Heart left ventricle (tissue), 16 donors: ENCODE measurements at regions not wholly inside any gene's neighbourhood (a gene's known extent, or its start where the extent isn't known, plus 50 kb on each side); places are given as distances from the start of the nearest gene placed in this dataset.

ENCODE experiments used
- ATAC-seq, 4 donors: fragments of 200-7000 bp; cut with Tn5 transposase; one replicate each; pipeline ENCODE4 v1.9.1; 2020 to 2022; ENCODE audit warnings: moderate library complexity in 4 of 4, mild to moderate bottlenecking in 3 of 4, moderate number of reproducible peaks in 1 of 4
- DNase-seq, 5 donors: peaks; one replicate each; pipeline ENCODE4 v3.0.0-alpha.2; 2020
- H3K27ac ChIP-seq, 12 donors: fragments of 200-600 bp; sonication (generic) in 4 of 12; one replicate each; pipeline versions ENCODE4 v1.5.0 to v1.8.0; 2016 to 2022; ENCODE audit warnings: mild to moderate bottlenecking in 2 of 12
- H3K27me3 ChIP-seq, 9 donors: fragments of 200-600 bp; sonication (generic) in 2 of 9; one replicate each; pipeline versions ENCODE4 v1.5.1 to v1.8.0; 2016 to 2022; ENCODE audit warnings: mild to moderate bottlenecking in 3 of 9
- H3K36me3 ChIP-seq, 9 donors: fragments of 200-600 bp; sonication (generic) in 2 of 9; one replicate each; pipeline versions ENCODE4 v1.5.0 to v1.8.0; 2018 to 2022; ENCODE audit warnings: mild to moderate bottlenecking in 2 of 9
- H3K4me1 ChIP-seq, 12 donors: fragments of 200-600 bp; sonication (generic) in 4 of 12; one replicate each; pipeline versions ENCODE4 v1.5.0 to v1.8.0; 2016 to 2022; ENCODE audit warnings: mild to moderate bottlenecking in 3 of 12
- H3K4me3 ChIP-seq, 12 donors: fragments of 200-600 bp; sonication (generic) in 4 of 12; one replicate each; pipeline versions ENCODE4 v1.5.0 to v1.8.0; 2017 to 2022; ENCODE audit warnings: mild to moderate bottlenecking in 9 of 12, moderate library complexity in 4 of 12
- H3K9me3 ChIP-seq, 12 donors: fragments of 200-600 bp; sonication (generic) in 4 of 12; one replicate each; pipeline versions ENCODE4 v1.5.0 to v1.8.0; 2016 to 2022; ENCODE audit warnings: mild to moderate bottlenecking in 1 of 12
- CTCF ChIP-seq, 12 donors: fragments of 200-600 bp; sonication (generic) in 4 of 12; IDR thresholded peaks; one replicate each; pipeline versions ENCODE4 v1.5.0 to v1.8.0; 2018 to 2022; ENCODE audit warnings: antibody characterized with exemption in 12 of 12, mild to moderate bottlenecking in 5 of 12
- POLR2A ChIP-seq, 2 donors: fragments of 450-650 bp; IDR thresholded peaks; one replicate each; pipeline ENCODE4 v1.6.1; 2017; ENCODE audit warnings: antibody characterized with exemption in 2 of 2, mild to moderate bottlenecking in 2 of 2, moderate library complexity in 2 of 2
- WGBS, 4 donors: extraction: QIAGEN DNeasy Blood & Tissue Kit in 2 of 4; methylation state at CpG; one replicate each; pipeline versions ENCODE4 v1.1.5 to v1.1.7; 2013 to 2018; 5-methylcytosine and 5-hydroxymethylcytosine counted together
- intact Hi-C, 10 donors: fragments of 100-400 bp; cut with DNase I; formaldehyde crosslinking; loops; one replicate each; pipeline versions ENCODE4 v1.11.1 to v1.14.2; 2022
- donor health status: ischemic (EF 13 %, LVEDD 7.1; RV severe dilation, severe dysfunction).
- donor health status: healthy with polysubstance abuse.
- donor health status: DM: no; HTN: yes; CAD: no.
- donor health status: DM: no; HTN: no; CAD: no.
- donor health status: ischemic (EF 25% LVEDD 6.9; RV normal size, moderate dysfunction).
- donor health status: ischemic (EF 25% LVEDD 5.7; RV mildly dilated, moderate dysfunction).
- donor health status: healthy.
- donor health status: DM: yes; HTN: yes; CAD: no.
- donor health status: ischemic (EF 35%, LVEDD 5.7; RV mildly dilated, moderate dysfunction).
- donor health status: nonischemic (EF 11% LVEDD 7.7; RV severe dilation, severe dysfunction).
- donor health status: DM: yes; HTN: yes; CAD: no.
- donor health status: PGD.
- donor health status: ischemic (EF 29% LVEDD 5.4; RV normal size, mild dysfunction).
- donor health status: nonischemic (EF 23%, LVEDD 6.1; RV moderate dilation, normal function).

DNA sequence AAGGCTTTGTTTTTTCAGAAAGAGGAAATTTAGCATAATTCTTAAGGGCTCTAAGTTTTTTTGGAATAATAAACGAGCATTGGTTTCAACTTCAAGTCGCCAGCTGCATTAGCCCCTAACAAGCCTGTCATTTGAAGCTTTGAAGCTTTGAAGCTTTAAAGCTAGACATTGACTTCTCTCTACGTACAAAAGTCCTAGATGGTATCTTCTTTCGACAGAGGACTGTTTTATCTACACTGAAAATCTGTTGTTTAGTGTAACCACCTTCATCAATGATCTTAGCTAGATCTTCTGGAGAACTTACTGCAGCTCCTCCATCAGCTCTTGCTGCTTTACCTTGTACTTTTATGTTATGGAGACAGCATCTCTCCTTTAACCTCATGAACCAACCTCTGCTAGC lies 79.6 kb upstream of the TMEM72 start:
- Histone ChIP-seq H3K27ac (no peak overlapping the region), H3K9me3 (no peaks in the 10 kb centered on the region), H3K36me3 (no peaks in the 10 kb centered on the region), H3K4me3 (no peak overlapping the region), H3K4me1 (peaks cover 0 to 16% (median 0%) of the 10 kb centered on the region in 12 donors), H3K27me3 (no peaks in the 10 kb centered on the region)
- 83 to 97% (median 85%) methylated on average over 4 of the region's 4 CpGs for WGBS, 4 donors
- no peak for TF ChIP-seq POLR2A (IDR thresholded peaks at IDR 0.05)
- no peak for TF ChIP-seq CTCF (IDR thresholded peaks at IDR 0.05)
- no peak for DNase-seq
- no peak for ATAC-seq
- intact Hi-C loops = no loop called here

DNA sequence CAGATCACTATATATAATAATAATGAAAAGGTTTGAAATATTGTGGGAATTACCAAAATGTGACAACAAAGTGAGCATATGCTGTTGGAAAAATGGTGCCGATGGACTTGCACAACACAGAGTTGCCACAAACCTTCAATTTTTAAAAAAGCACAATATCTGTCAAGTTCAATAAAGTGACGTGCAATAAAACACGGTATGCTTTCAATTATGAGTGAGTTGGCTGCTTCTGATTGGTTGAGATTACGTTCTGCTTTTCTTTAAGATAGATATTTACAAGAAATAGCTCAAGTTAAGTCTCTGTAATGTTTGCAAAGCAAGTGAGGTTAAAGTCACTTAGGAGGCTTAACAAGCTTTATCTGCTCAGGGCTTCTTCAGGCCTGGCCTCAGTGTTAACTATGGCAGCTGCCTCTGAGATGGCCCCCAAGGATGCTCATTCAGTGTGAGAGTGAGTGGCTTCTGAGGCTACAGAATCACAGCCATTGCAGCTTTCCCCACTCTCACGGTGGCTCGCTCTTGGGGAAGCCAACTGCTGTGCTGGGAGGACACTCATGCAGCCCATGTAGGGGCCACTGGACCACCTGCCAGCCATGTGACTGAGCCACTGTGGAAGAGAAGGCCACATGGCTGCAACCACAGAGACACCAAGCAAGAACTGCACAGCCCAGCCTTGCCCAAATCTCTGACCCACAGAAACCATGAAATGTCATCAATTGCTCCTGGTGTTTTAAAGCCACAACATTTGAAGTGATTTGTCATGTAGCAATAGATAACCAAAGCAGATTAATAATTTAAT lies 78.3 kb upstream of the TMEM72 start:
- no peak for ATAC-seq
- H3K36me3 ChIP-seq = no peaks in the 10 kb centered on the region
- no peak overlapping the region for H3K27ac ChIP-seq
- no peaks in the 10 kb centered on the region for H3K27me3 ChIP-seq
- no peaks in the 10 kb centered on the region for H3K9me3 ChIP-seq
- H3K4me1 ChIP-seq = peaks cover 0 to 12% (median 0%) of the 10 kb centered on the region in 12 donors
- TF ChIP-seq POLR2A (IDR thresholded peaks at IDR 0.05) (no peak), CTCF (IDR thresholded peaks at IDR 0.05) (no peak)
- no peak overlapping the region for H3K4me3 ChIP-seq
- WGBS, 4 donors = 92 to 98% (median 95%) methylated on average over 6 of the region's 6 CpGs
- no peak for DNase-seq
- intact Hi-C loops = no loop called here

DNA sequence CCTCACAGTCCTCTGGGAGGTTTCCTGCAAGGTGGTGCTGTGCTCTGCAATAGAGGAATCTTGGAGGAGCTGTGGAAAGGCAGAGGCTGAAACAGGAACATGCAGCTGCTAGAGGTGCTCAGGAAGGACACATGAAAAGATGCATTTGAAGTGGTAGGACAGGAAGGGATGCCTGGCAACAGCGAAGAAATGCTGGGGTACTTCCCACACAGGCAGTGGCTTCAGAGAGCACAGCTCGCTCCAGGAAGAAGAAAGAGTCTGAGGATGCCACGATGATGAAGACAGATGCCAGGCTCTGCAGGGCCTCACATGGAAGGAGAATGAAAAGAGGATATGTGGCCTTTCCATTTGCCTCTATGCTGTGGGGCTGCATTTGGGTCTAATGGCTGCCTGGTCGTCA lies 77.0 kb upstream of the TMEM72 start:
- H3K27ac ChIP-seq = no peak overlapping the region
- H3K4me3 ChIP-seq = no peak overlapping the region
- intact Hi-C loops = no loop called here
- no peaks in the 10 kb centered on the region for H3K4me1 ChIP-seq
- no peaks in the 10 kb centered on the region for H3K36me3 ChIP-seq
- DNase-seq (no peak), ATAC-seq (no peak)
- no peaks in the 10 kb centered on the region for H3K27me3 ChIP-seq
- WGBS, 4 donors = 74 to 87% (median 82%) methylated on average over 4 of the region's 4 CpGs
- H3K9me3 ChIP-seq = no peaks in the 10 kb centered on the region
- TF ChIP-seq CTCF (IDR thresholded peaks at IDR 0.05) (no peak), POLR2A (IDR thresholded peaks at IDR 0.05) (no peak)

DNA sequence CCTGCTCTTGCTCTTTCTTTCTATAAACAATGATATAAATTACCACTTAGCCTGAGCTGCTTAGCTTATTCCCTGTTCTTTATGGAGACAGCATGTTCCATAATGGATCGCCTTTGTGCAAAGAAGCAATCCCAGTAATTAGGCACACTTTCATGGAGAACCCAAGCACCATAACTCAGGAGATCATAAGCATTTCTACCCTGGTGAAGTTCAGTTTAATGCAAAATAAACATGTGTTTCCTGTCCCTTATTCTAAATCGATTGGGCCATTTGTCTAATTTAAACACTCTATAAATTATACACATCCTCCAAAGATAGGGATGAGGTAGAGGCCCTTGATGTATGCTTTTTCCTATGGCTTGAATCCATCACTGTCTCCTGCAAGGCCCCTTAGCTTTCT lies 75.8 kb upstream of the TMEM72 start:
- Histone ChIP-seq H3K27me3 (no peaks in the 10 kb centered on the region), H3K36me3 (no peaks in the 10 kb centered on the region), H3K4me1 (no peaks in the 10 kb centered on the region), H3K9me3 (no peaks in the 10 kb centered on the region), H3K4me3 (no peak overlapping the region), H3K27ac (no peak overlapping the region)
- intact Hi-C loops = no loop called here
- TF ChIP-seq CTCF (IDR thresholded peaks at IDR 0.05) = no peak
- no peak for TF ChIP-seq POLR2A (IDR thresholded peaks at IDR 0.05)
- ATAC-seq (no peak), DNase-seq (no peak)
- 72 to 80% (median 76%) methylated on average over 2 of the region's 2 CpGs for WGBS, 4 donors
